GM23338 (cell line): ENCODE measurements at regions not wholly inside any gene's neighbourhood (a gene's known extent, or its start where the extent isn't known, plus 50 kb on each side); places are given as distances from the start of the nearest gene placed in this dataset.

Source experiments
- ATAC-seq: fragments of 200-7000 bp; cut with Tn5 transposase; 3 replicates; pipeline ENCODE4 v1.9.1; 2020
- DNase-seq: peaks from one replicate; pipeline ENCODE4 v3.0.0-alpha.2; 2015; ENCODE audit warnings: low spot score
- H2AFZ ChIP-seq: fragments of 200-600 bp; sonication (generic); 2 replicates; pipeline ENCODE4 v1.8.0; 2016; ENCODE audit warnings: antibody characterized with exemption, mild to moderate bottlenecking, moderate library complexity
- H3F3A ChIP-seq: fragments of 200-600 bp; sonication (generic); replicated peaks from 2 replicates; pipeline ENCODE4 v1.8.0; 2017; ENCODE audit warnings: antibody characterized with exemption, mixed run types, low read depth
- H3K27ac ChIP-seq: fragments of 200-600 bp; sonication (generic); 2 replicates; pipeline ENCODE4 v1.6.1; 2016; ENCODE audit warnings: low read depth
- H3K27me3 ChIP-seq: fragments of 200-600 bp; sonication (generic); 2 replicates; pipeline ENCODE4 v1.8.0; 2016; ENCODE audit warnings: mild to moderate bottlenecking, mixed run types, moderate library complexity; ENCODE audit not compliant: insufficient read depth
- H3K36me3 ChIP-seq: fragments of 200-600 bp; sonication (generic); 2 replicates; pipeline ENCODE4 v1.8.0; 2016; ENCODE audit warnings: mild to moderate bottlenecking; ENCODE audit not compliant: insufficient read depth
- H3K4me1 ChIP-seq: fragments of 200-600 bp; sonication (generic); 2 replicates; pipeline ENCODE4 v1.8.0; 2016; ENCODE audit warnings: mild to moderate bottlenecking, moderate library complexity; ENCODE audit not compliant: insufficient read depth
- H3K4me2 ChIP-seq: fragments of 200-600 bp; sonication (generic); 2 replicates; pipeline ENCODE4 v1.7.1; 2017; ENCODE audit warnings: mixed run types
- H3K4me3 ChIP-seq: fragments of 200-600 bp; sonication (generic); 2 replicates; pipeline ENCODE4 v1.6.1; 2016; ENCODE audit warnings: mixed run types
- H3K79me2 ChIP-seq: fragments of 200-600 bp; sonication (generic); replicated peaks from 2 replicates; pipeline ENCODE4 v1.8.0; 2017; ENCODE audit warnings: mild to moderate bottlenecking; ENCODE audit not compliant: insufficient read depth
- H3K9me2 ChIP-seq: fragments of 200-600 bp; sonication (generic); 2 replicates; pipeline ENCODE4 v1.8.0; 2017; ENCODE audit not compliant: insufficient read depth
- H4K20me1 ChIP-seq: fragments of 200-600 bp; sonication (generic); replicated peaks from 2 replicates; pipeline ENCODE4 v1.8.0; 2017; ENCODE audit warnings: mild to moderate bottlenecking; ENCODE audit not compliant: insufficient read depth
- H3K27ac Mint-ChIP-seq: 2 replicates; pipeline ENCODE4 v1.8.0; 2020; ENCODE audit warnings: inconsistent platforms, mild to moderate bottlenecking, moderate library complexity, mixed read lengths
- H3K27me3 Mint-ChIP-seq: 3 replicates; pipeline ENCODE4 v1.8.0; 2022; ENCODE audit warnings: low read depth, mild to moderate bottlenecking, moderate library complexity, mixed read lengths, inconsistent platforms; ENCODE audit not compliant: insufficient read depth, poor library complexity
- H3K36me3 Mint-ChIP-seq: 3 replicates; pipeline ENCODE4 v1.8.0; 2021; ENCODE audit warnings: low read depth, mild to moderate bottlenecking, inconsistent platforms, moderate library complexity, mixed read lengths
- H3K4me1 Mint-ChIP-seq: 3 replicates; pipeline ENCODE4 v1.8.0; 2020; ENCODE audit warnings: mild to moderate bottlenecking, inconsistent platforms, mixed read lengths
- H3K4me3 Mint-ChIP-seq: 3 replicates; pipeline ENCODE4 v1.8.0; 2021; ENCODE audit warnings: moderate library complexity, mild to moderate bottlenecking, inconsistent platforms, mixed read lengths
- H3K9me3 Mint-ChIP-seq: 3 replicates; pipeline ENCODE4 v1.8.0; 2020; ENCODE audit warnings: moderate library complexity, mild to moderate bottlenecking, inconsistent platforms, mixed read lengths
- CREB1 ChIP-seq: fragments of 250-450 bp; sonication (Bioruptor Pico); IDR thresholded peaks from 2 replicates; pipeline ENCODE4 v1.5.0; 2020; ENCODE audit warnings: low read depth, mild to moderate bottlenecking, moderate library complexity
- CTCF ChIP-seq, 2 experiments: fragments of 200-600 bp in 1 of 2; sonication (generic) in 1 of 2; conservative IDR thresholded peaks; 2 replicates each; pipeline versions ENCODE4 v1.5.1 to v1.6.1; 2016 to 2017; ENCODE audit warnings: antibody characterized with exemption in 2 of 2, low read depth in 2 of 2, mild to moderate bottlenecking in 2 of 2, moderate library complexity in 1 of 2
- ETS1 ChIP-seq: IDR thresholded peaks from 2 replicates; pipeline ENCODE4 v1.6.1; 2016; ENCODE audit warnings: antibody characterized with exemption
- EZH2phosphoT487 ChIP-seq: fragments of 200-600 bp; sonication (generic); IDR thresholded peaks from one replicate; pipeline ENCODE4 v1.8.1; 2018; ENCODE audit warnings: antibody characterized with exemption; ENCODE audit not compliant: unreplicated experiment
- JUNB ChIP-seq: IDR thresholded peaks from one replicate; pipeline ENCODE4 v1.6.1; 2016; ENCODE audit warnings: antibody characterized with exemption; ENCODE audit not compliant: unreplicated experiment
- NANOG ChIP-seq: IDR thresholded peaks from 2 replicates; pipeline ENCODE4 v1.6.1; 2016; ENCODE audit warnings: antibody characterized with exemption, borderline replicate concordance
- POLR2AphosphoS5 ChIP-seq: IDR thresholded peaks from 2 replicates; pipeline ENCODE4 v1.6.1; 2016; ENCODE audit warnings: antibody characterized with exemption, low read depth
- REST ChIP-seq: IDR thresholded peaks from one replicate; pipeline ENCODE4 v1.6.1; 2018; ENCODE audit warnings: antibody characterized with exemption; ENCODE audit not compliant: unreplicated experiment
- STAT1 ChIP-seq: IDR thresholded peaks from one replicate; pipeline ENCODE4 v1.6.1; 2016; ENCODE audit warnings: antibody characterized with exemption; ENCODE audit not compliant: unreplicated experiment
- ZNF114 ChIP-seq: fragments of 250-450 bp; sonication (Bioruptor Pico); IDR thresholded peaks from 2 replicates; pipeline ENCODE4 v1.5.0; 2020; ENCODE audit warnings: mild to moderate bottlenecking, moderate library complexity
- ZNF331 ChIP-seq: fragments of 250-450 bp; sonication (Bioruptor Pico); IDR thresholded peaks from 2 replicates; pipeline ENCODE4 v1.5.0; 2020; ENCODE audit warnings: low read depth, mild to moderate bottlenecking, moderate library complexity

- Histone ChIP-seq H3K27me3 (no peaks in the 10 kb centered on the region), H4K20me1 (no peaks in the 10 kb centered on the region), H3F3A (no peaks in the 10 kb centered on the region), H3K36me3 (no peaks in the 10 kb centered on the region), H3K27ac (no peak overlapping the region), H3K4me1 (no peaks in the 10 kb centered on the region), H3K4me3 (no peak overlapping the region), H3K4me2 (no peak overlapping the region), H2AFZ (no peak overlapping the region), H3K9me2 (peaks cover 18% of the 10 kb centered on the region), H3K79me2 (no peaks in the 10 kb centered on the region)
- Mint-ChIP-seq H3K36me3 (no peaks in the 10 kb centered on the region), H3K9me3 (no peaks in the 10 kb centered on the region), H3K27me3 (peaks cover 1% of the 10 kb centered on the region), H3K4me1 (no peaks in the 10 kb centered on the region), H3K27ac (no peak overlapping the region), H3K4me3 (no peak overlapping the region)
- ATAC-seq = no peak
- DNase-seq = no peak
- TF ChIP-seq ZNF114 = no peak
- TF ChIP-seq ZNF331 = no peak
- TF ChIP-seq REST = no peak
- TF ChIP-seq JUNB = no peak
- TF ChIP-seq CTCF (conservative IDR thresholded peaks at IDR 0.05; ENCODE audit: low read depth in 2 of 2) = no peak
Measured at GRCh38 chr12:103100257-103100831, 142.9 kb downstream of the ASCL1 start.

- no peak overlapping the region for H3K27ac Mint-ChIP-seq
- H3K27me3 Mint-ChIP-seq = peaks cover 1% of the 10 kb centered on the region
- H3K36me3 Mint-ChIP-seq = no peaks in the 10 kb centered on the region
- no peaks in the 10 kb centered on the region for H3K36me3 ChIP-seq
- no peaks in the 10 kb centered on the region for H3K79me2 ChIP-seq
- no peak overlapping the region for H3K27ac ChIP-seq
- H3K9me3 Mint-ChIP-seq = no peaks in the 10 kb centered on the region
- H3K4me1 ChIP-seq = no peaks in the 10 kb centered on the region
- no peaks in the 10 kb centered on the region for H3K4me1 Mint-ChIP-seq
- peaks cover 18% of the 10 kb centered on the region for H3K9me2 ChIP-seq
- no peak overlapping the region for H3K4me2 ChIP-seq
- H2AFZ ChIP-seq = no peak overlapping the region
- DNase-seq = no peak
- H3K4me3 ChIP-seq = no peak overlapping the region
- H3K27me3 ChIP-seq = no peaks in the 10 kb centered on the region
- H4K20me1 ChIP-seq = no peaks in the 10 kb centered on the region
- no peak overlapping the region for H3K4me3 Mint-ChIP-seq
- no peak for ATAC-seq
- H3F3A ChIP-seq = no peaks in the 10 kb centered on the region
- TF ChIP-seq JUNB = no peak
- no peak for TF ChIP-seq STAT1
- no peak for TF ChIP-seq ZNF114
- TF ChIP-seq ETS1 = no peak
- no peak for TF ChIP-seq POLR2AphosphoS5
- TF ChIP-seq NANOG = no peak
- no peak for TF ChIP-seq CREB1 (CRISPR knock-in tag)
- no peak for TF ChIP-seq CTCF (conservative IDR thresholded peaks at IDR 0.05; ENCODE audit: low read depth in 2 of 2)
- TF ChIP-seq REST = no peak
- no peak for TF ChIP-seq EZH2phosphoT487
Measured at GRCh38 chr12:103102225-103102744, 144.8 kb downstream of the ASCL1 start.
